HepG2 (cell line): ENCODE measurements at regions not wholly inside any gene's neighbourhood (a gene's known extent, or its start where the extent isn't known, plus 50 kb on each side); places are given as distances from the start of the nearest gene placed in this dataset.

Experiments
- CHD2 ChIP-seq: IDR thresholded peaks from 2 replicates; pipeline ENCODE4 v1.6.1; 2011; ENCODE audit warnings: low read depth, low read length, improper control_type of control experiment
- CREM ChIP-seq, 2 experiments: sonication (generic) in 1 of 2; formaldehyde crosslinking in 1 of 2; IDR thresholded peaks; 2 replicates each; pipeline versions ENCODE4 v1.4.0 to v1.6.1; 2016 to 2020; ENCODE audit warnings: antibody characterized with exemption in 1 of 2, mild to moderate bottlenecking in 1 of 2, missing genetic modification reagents in 1 of 2
- ELF1 ChIP-seq: sonication (generic); formaldehyde crosslinking; IDR thresholded peaks from 2 replicates; pipeline ENCODE4 v1.4.0; 2020; ENCODE audit warnings: missing genetic modification reagents
- FOXM1 ChIP-seq: sonication (generic); formaldehyde crosslinking; IDR thresholded peaks from 2 replicates; pipeline ENCODE4 v1.5.0; 2020; ENCODE audit warnings: missing genetic modification reagents
- HCFC1 ChIP-seq: fragments of 150-350 bp; IDR thresholded peaks from 2 replicates; pipeline ENCODE4 v1.6.1; 2014; ENCODE audit warnings: low read depth, low read length
- SMAD3 ChIP-seq: sonication (generic); formaldehyde crosslinking; IDR thresholded peaks from 2 replicates; pipeline ENCODE4 v1.4.0; 2020; ENCODE audit warnings: missing genetic modification reagents
- STAG1 ChIP-seq: sonication (generic); formaldehyde crosslinking; IDR thresholded peaks from 2 replicates; pipeline ENCODE4 v1.4.0; 2020; ENCODE audit warnings: missing genetic modification reagents
- TF ChIP-seq, protein P1 (sequence below): sonication (generic); formaldehyde crosslinking; IDR thresholded peaks from 2 replicates; pipeline ENCODE4 v1.5.0; 2020; ENCODE audit warnings: mild to moderate bottlenecking, missing genetic modification reagents, moderate library complexity

GRCh38 chr4:129179276-129179675, 83.3 kb downstream of the C4orf33 start:
- TF ChIP-seq, protein P1, sequence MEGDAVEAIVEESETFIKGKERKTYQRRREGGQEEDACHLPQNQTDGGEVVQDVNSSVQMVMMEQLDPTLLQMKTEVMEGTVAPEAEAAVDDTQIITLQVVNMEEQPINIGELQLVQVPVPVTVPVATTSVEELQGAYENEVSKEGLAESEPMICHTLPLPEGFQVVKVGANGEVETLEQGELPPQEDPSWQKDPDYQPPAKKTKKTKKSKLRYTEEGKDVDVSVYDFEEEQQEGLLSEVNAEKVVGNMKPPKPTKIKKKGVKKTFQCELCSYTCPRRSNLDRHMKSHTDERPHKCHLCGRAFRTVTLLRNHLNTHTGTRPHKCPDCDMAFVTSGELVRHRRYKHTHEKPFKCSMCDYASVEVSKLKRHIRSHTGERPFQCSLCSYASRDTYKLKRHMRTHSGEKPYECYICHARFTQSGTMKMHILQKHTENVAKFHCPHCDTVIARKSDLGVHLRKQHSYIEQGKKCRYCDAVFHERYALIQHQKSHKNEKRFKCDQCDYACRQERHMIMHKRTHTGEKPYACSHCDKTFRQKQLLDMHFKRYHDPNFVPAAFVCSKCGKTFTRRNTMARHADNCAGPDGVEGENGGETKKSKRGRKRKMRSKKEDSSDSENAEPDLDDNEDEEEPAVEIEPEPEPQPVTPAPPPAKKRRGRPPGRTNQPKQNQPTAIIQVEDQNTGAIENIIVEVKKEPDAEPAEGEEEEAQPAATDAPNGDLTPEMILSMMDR = no peak
- TF ChIP-seq ELF1 = no peak
- no peak for TF ChIP-seq HCFC1
- TF ChIP-seq STAG1 (CRISPR knock-in tag) = no peak
- TF ChIP-seq CREM (IDR thresholded peaks at IDR 0.05) = no peak
- TF ChIP-seq CREM (CRISPR knock-in tag; IDR thresholded peaks at IDR 0.05) = no peak
- no peak for TF ChIP-seq CHD2
- no peak for TF ChIP-seq FOXM1 (CRISPR knock-in tag)
- TF ChIP-seq SMAD3 (CRISPR knock-in tag) = no peak
